BE2C (cell line): ENCODE measurements at regions not wholly inside any gene's neighbourhood (a gene's known extent, or its start where the extent isn't known, plus 50 kb on each side); places are given as distances from the start of the nearest gene placed in this dataset.

ENCODE experiments used
- DNase-seq: peaks from one replicate; pipeline ENCODE4 v3.0.0-alpha.2; 2020
- H3K27me3 ChIP-seq: fragments of 250-450 bp; sonication (Bioruptor Pico); 2 replicates; pipeline ENCODE4 v1.5.1; 2020; ENCODE audit warnings: mild to moderate bottlenecking
- H3K36me3 ChIP-seq: fragments of 250-450 bp; sonication (Bioruptor Pico); 2 replicates; pipeline ENCODE4 v1.5.1; 2020; ENCODE audit warnings: mild to moderate bottlenecking
- H3K4me1 ChIP-seq: fragments of 250-450 bp; sonication (Bioruptor Pico); 2 replicates; pipeline ENCODE4 v1.5.1; 2020
- H3K4me3 ChIP-seq: 2 replicates; pipeline ENCODE4 v1.5.1; 2011; ENCODE audit warnings: low read depth, low read length
- H3K9me3 ChIP-seq: fragments of 250-450 bp; sonication (Bioruptor Pico); 2 replicates; pipeline ENCODE4 v1.5.1; 2020
- CTCF ChIP-seq: IDR thresholded peaks from 2 replicates; pipeline ENCODE4 v1.5.1; 2012; ENCODE audit warnings: mild to moderate bottlenecking, low read depth, low read length

DNA sequence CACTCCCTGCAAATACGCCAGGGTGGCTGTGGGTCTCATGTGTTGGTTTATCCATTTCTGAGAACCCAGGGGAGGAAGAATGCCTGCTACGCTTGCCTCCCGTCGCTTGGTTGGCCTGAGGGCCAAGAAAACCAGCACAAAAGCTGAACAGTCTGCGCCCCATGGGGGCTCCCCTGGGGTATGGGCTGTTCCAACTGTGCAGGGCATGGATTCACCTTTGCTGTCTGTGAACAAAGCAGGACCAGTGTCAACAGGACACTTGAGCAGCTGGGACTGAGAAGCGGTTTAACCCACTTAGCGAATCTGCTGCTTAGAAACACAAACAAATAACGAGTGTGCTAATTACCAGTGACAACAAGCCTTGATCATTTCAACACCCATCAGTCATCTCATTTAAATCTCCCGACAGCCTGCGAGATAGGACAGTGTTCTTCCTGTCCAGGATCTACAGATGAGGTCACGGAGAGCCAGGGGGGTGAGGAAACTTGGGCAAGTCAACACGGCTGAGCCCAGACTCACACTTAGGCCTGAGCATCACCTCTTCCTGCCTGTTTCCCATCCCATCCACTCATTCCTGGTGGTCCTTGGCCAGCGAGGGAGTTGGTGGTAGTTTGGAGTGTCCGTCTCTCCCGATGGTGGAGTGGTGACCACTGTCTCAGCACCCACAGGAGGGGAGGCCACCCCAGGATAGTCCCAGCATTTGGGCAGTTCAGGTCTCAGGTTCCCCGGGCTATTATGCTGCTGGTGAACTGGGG is 111.6 kb upstream of the HAAO start:
- no peak for DNase-seq
- Histone ChIP-seq H3K4me1 (peaks cover 34% of the 10 kb centered on the region), H3K4me3 (no peak overlapping the region), H3K36me3 (no peaks in the 10 kb centered on the region), H3K27me3 (no peaks in the 10 kb centered on the region), H3K9me3 (no peaks in the 10 kb centered on the region)
- no peak for TF ChIP-seq CTCF

DNA sequence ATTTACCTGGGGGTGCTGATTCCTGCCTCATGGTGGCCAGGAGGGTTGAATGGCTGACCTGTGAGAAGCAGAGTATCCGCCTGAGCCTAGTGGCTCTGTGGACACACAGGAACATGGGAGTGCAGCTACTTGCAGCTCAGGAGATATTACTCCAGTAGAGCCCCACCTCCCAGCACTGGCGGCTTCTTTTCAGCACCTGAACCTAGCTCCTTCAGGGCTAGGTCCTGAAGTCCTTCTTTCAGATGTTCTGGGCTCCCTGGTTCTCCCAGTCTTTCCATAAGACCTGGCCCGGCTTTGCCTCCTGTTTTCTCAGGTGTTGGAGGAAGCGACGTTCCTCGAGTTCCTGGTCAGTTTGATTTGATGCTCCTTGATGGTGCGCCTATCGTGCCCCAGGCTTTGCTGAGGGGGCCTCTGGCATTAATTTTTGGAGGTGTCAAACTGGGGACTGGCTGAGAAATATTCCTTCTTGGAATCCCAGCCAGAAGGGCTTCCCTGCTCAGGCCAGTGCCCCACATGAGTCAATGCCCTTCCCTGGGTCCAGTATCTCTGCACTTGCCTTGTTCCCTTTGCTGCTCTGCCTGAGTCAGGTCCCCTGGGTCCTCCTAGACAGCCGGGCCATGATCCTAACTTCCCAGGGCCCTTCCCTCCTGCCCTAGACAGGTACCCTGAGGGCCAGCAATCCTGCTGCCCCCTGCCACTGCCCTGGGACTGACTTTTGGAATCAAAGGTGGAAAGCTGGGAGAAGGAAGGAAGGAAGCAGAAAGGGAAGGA is 110.7 kb upstream of the HAAO start:
- peaks cover 34% of the 10 kb centered on the region for H3K4me1 ChIP-seq
- no peak for TF ChIP-seq CTCF
- no peak for DNase-seq
- no peaks in the 10 kb centered on the region for H3K36me3 ChIP-seq
- no peak overlapping the region for H3K4me3 ChIP-seq
- H3K27me3 ChIP-seq, result no peaks in the 10 kb centered on the region
- H3K9me3 ChIP-seq, result no peaks in the 10 kb centered on the region

GRCh38 chr2:42901076-42901640 is 108.8 kb upstream of the HAAO start:
- no peak for TF ChIP-seq CTCF
- DNase-seq, result no peak
- no peak overlapping the region for H3K4me3 ChIP-seq

DNA sequence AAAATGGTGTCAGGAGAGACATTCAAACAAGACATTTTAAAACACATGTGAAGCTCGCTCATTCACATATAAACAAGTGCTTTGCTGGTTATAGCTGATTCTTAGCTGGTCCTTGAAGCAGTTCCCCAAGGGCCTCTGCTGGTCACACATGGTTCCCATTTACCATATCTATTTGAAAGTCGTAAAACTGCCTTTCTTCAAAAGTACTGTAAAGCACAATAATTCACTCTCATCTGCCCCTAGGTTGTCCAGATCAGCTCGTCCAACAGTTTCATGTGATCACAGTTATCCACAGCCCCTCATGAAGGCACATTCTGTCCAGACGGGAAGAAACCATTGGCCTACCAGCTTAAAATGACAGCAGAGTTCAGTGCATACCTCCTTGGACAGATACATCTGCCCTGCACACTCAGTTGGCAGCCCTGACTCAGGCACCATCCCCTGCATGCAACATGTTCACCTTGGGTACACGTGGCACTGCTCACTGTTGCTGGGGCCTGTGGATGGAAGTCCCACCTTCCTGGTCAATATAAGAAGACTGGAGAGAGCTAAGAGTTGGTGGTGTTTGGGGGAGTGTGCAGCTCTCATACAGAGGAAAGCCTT is 108.0 kb upstream of the HAAO start:
- H3K4me3 ChIP-seq, result no peak overlapping the region
- no peak for TF ChIP-seq CTCF
- no peaks in the 10 kb centered on the region for H3K9me3 ChIP-seq
- peaks cover 14% of the 10 kb centered on the region for H3K4me1 ChIP-seq
- DNase-seq, result no peak
- H3K27me3 ChIP-seq, result no peaks in the 10 kb centered on the region
- H3K36me3 ChIP-seq, result no peaks in the 10 kb centered on the region

More at GRCh38 chr2:42901076-42901640, 108.8 kb upstream of the HAAO start:
- no peaks in the 10 kb centered on the region for H3K27me3 ChIP-seq
- peaks cover 20% of the 10 kb centered on the region for H3K4me1 ChIP-seq
- no peaks in the 10 kb centered on the region for H3K36me3 ChIP-seq
- H3K9me3 ChIP-seq, result no peaks in the 10 kb centered on the region

DNA sequence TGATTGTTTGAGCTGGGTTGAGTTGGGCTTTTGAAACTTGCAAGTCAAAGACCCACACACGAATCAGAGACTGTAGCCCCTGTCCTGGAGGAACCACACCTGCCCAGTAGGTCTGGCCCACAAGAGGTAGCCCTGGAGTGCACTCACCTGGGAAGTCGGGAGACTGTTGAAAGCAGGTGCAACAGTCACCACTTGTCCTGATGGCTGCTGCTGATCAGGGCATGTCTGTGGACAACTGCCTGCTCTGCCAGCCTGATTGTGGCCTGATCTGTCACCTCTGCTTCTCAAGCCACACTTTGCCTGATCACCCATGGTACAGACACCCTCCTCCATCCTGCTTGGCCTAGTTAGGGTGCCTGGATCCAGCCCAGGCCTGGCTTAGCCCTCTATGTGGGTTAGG is 105.0 kb upstream of the HAAO start:
- TF ChIP-seq CTCF, result no peak

DNA sequence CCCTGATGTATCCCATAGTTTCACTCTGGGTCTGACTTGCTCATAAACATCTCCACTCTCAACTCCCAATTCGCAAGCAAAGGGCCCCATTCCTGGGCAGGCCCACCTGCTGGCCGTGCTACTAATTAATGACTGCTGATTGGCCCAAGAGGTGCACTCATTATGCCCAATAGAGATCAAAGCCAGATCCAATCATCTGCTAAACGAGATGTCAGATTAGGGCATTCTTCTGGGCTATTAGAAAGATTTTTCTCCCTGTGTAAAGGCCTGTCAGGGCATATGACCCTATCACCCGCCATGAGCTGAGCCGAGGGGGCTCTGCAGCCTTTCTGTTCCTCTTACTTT is 103.4 kb upstream of the HAAO start:
- Histone ChIP-seq H3K27me3 (no peaks in the 10 kb centered on the region), H3K36me3 (no peaks in the 10 kb centered on the region), H3K9me3 (no peaks in the 10 kb centered on the region), H3K4me3 (no peak overlapping the region), H3K4me1 (no peaks in the 10 kb centered on the region; the same call in none of the 2 replicates)
- no peak for TF ChIP-seq CTCF
- no peak for DNase-seq

More for the DNA sequence above, 105.0 kb upstream of the HAAO start:
- no peaks in the 10 kb centered on the region for H3K9me3 ChIP-seq
- H3K4me1 ChIP-seq, result no peaks in the 10 kb centered on the region; the same call in none of the 2 replicates
- no peaks in the 10 kb centered on the region for H3K36me3 ChIP-seq
- no peaks in the 10 kb centered on the region for H3K27me3 ChIP-seq
- DNase-seq, result no peak
- H3K4me3 ChIP-seq, result no peak overlapping the region
